Inflammatory macrophage treated with lipopolysaccharide for 1 hour (primary cell): ENCODE measurements at regions not wholly inside any gene's neighbourhood (a gene's known extent, or its start where the extent isn't known, plus 50 kb on each side); places are given as distances from the start of the nearest gene placed in this dataset.
"Not testable (repeated sequence)": the region's sequence is repeated elsewhere in the genome, so short reads cannot be mapped to it uniquely, and the experiment has no call there.

Experiments used
- DNase-seq, 2 donors: peaks; one replicate each; pipeline ENCODE4 v3.0.0-alpha.2; 2020 to 2022

DNA sequence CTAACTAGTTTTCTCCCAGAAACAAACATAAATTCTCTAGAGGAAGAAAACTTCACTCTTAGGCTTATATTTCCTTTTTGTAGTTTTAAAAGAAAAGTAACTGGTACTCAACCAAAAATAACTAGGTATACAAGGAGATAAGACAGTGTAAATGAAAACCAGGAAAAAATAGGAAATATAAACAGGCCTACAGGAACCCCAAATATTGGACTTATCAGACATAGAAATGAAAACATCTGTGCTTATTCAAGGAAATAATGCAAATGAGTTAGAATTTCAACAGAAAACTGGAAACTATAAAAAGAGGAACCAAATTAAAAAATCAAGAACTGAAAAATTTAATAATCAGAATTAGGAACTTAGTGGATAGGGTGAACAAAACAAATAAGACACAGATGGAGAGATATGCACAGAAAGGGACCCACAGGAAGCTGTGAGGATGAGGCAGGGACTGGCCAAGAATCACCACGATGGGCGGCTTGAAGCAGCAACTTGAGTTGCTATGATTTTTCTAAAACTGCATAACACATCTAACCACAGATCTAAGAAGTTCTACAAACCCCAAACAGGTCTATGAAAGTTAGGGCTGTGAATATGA lies 67.5 kb upstream of the ACTRT2 start:
- DNase-seq: peak; percentile 6 to 21

GRCh38 chr1:2955652-2956051 lies 65.6 kb upstream of the ACTRT2 start:
- DNase-seq: no peak

GRCh38 chr1:2956576-2956975 lies 64.7 kb upstream of the ACTRT2 start:
- peak; percentile 62 to 75 for DNase-seq

GRCh38 chr1:2957329-2957728 lies 63.9 kb upstream of the ACTRT2 start:
- DNase-seq: no peak

DNA sequence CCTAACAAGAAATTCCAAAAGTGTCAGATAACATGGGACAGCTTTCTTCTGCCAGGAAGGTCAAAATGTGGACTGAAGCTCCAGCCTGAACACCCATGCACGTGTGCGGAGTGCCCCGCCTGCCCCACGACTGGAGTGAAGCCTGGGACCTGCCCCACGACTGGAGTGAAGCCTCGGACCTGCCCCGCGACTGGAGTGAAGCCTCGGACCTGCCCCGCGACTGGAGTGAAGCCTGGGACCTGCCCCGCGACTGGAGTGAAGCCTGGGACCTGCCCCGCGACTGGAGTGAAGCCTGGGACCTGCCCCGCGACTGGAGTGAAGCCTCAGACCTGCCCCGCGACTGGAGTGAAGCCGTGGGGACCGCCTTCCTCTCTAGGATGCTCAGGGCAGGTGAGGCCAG lies 61.4 kb upstream of the ACTRT2 start:
- not testable (repeated sequence) for DNase-seq

- DNase-seq: no peak
These were observed 60.2 kb upstream of the ACTRT2 start for GRCh38 chr1:2961081-2961480.

DNA sequence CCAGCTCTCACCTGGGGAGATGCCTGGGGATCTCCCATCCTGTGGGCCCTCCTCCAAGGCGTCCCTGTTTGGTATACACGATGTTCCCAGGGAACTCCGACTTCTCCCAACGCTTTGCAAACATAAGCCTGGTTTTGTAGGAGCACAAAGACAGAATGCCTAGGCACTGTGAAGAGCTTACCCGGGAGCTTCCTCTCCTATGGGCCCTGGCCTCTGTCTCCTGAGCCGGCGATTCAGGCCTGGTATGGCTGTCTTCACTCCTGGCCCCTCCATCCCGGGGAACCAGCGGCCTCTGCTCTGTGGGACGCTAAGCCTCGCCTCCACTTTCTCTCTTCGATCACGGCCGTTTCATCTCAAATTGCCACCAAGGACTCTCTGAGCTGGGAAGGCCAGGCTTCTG lies 59.6 kb upstream of the ACTRT2 start:
- no peak for DNase-seq

- no peak for DNase-seq
These were observed 59.2 kb upstream of the ACTRT2 start for GRCh38 chr1:2962061-2962460.

DNA sequence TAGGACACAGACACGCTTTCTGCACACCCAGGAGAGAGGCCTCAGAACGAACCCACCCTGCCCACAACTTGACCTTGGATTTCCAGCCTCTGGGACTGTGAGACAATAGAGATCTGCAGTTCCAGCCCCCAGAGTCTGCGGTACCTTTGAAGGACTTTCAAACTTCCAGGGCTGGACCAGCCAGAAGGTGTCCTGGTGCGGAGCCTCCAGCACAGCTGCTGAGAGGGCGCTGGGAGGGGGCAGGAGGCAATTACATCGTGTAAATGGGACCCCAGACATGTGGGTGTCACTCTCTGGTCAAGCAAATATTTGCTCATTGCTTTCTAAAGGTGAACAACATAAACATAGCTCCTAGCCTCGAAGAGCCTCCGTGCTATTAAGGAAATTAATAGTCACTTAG lies 58.7 kb upstream of the ACTRT2 start:
- DNase-seq: no peak

DNA sequence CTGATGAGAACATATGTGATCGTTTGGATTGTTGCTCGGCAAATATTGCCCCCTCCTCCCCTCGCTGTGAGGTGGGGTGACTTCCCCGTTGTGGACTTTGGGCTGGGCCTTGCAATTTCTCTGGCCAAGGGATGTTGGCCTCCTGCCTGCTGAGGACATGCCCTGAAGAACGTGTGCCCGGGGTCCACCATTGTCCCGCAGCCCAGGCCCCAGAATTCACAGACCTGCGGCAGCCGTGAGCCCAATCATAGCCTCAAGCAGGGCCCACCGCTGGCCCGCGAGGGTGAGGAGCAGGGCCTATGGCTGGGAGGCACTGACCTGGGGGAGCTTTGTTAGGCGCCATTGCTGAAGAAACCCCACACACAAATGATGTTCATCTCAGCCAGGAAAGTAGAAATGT lies 58.3 kb upstream of the ACTRT2 start:
- DNase-seq: no peak

GRCh38 chr1:2965676-2966075 lies 55.6 kb upstream of the ACTRT2 start:
- DNase-seq: no peak

GRCh38 chr1:2966449-2967328 lies 54.6 kb upstream of the ACTRT2 start:
- DNase-seq: no peak

GRCh38 chr1:2967329-2967725 lies 53.9 kb upstream of the ACTRT2 start:
- DNase-seq: no peak

GRCh38 chr1:2967881-2968280 lies 53.4 kb upstream of the ACTRT2 start:
- DNase-seq: no peak

DNA sequence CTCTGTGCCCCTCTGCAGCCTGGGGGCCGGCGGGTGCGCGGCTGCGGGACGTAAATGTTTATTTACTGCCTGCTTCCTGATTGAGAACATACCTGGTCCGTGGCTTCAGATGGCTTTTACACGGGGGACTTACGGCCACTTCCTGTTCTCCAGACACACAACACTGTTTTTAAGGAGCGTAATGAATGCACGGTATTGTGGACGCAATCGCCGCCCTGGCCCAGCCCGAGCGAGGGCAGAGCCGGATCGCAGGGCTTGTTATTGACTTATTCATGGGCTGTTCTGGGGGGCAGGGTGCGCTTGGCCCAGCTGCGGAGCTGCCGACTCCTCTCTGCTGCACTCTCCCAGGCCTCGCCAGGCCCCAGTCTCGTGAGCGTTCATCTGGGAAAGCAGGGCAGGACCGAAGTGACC lies 52.8 kb upstream of the ACTRT2 start:
- DNase-seq: no peak

DNA sequence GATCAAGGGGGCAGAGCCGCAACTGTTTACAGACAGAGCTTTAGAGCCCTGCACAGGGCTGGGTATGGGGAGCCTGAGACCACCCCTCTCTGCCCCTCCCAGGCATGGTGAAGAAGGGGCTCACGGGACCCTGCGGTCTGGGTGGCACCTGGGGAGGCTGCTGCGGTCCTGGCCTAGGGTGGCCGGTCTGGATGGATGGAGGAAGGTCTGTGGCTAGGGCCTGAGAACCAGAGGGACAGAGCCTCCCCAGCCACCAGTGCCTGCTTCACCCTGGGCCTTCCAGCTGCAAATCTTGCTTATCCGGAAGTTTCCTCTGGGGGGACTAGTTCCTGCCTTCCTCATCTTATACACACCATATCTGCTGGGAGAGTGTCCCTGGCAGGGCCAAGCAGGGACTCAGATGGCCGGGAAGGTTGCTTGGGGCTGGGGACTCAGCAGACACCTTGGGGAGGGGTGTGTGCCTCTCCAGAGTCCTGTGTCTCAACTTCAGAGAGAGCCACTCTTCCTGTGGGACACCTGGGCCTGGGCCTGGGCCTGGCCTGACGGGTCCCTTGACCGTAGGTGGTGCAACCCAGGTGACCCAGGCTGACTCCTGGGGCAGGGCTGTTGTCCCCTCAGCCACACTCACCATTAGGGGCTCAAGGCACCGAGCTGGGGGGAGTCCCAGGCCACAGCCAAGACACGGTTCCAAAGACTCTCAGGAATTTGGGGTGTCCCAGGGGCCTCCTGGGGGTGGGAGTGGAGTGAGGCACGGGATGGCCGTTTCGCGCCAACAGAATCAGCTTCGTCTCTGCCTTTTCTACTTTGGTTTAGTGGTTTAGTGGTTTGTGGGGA lies 52.0 kb upstream of the ACTRT2 start:
- DNase-seq: no peak

DNA sequence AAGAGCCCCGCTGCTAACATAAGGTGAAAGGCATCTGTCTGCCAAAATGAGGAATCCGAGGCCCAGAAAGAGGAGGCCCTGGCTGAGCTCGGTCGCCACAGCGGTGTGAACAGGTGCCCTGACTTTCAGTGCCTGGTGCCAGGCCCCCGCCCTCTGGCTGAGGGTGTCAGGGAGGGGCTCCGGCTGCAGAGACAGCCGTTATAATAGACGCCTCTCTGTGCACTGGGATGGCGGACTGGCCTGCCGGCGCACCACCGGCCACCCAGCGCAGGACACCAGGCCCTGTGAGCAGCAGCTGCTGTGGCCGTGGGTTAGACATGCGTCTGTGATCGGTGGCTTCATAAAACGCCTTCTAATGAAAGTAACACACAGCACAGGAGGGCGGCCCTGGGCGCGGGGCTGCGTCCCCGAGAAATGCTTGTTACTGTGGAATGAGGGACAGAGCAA lies 51.4 kb upstream of the ACTRT2 start:
- no peak for DNase-seq

- no peak for DNase-seq
These were observed 50.8 kb upstream of the ACTRT2 start for GRCh38 chr1:2970311-2971071.

- DNase-seq: no peak
These were observed 50.2 kb upstream of the ACTRT2 start for GRCh38 chr1:2971101-2971501.
